ENCODE measurements at regions not wholly inside any gene's neighbourhood (a gene's known extent, or its start where the extent isn't known, plus 50 kb on each side); places are given as distances from the start of the nearest gene placed in this dataset.
"Not testable (repeated sequence)": the region's sequence is repeated elsewhere in the genome, so short reads cannot be mapped to it uniquely, and the experiment has no call there.

GRCh38 chr7:55303220-55303619 lies 61.9 kb upstream of the LANCL2 start:
- DNase-seq (ENCODE audit: low read depth in 2 of 2) = no peak

- no peak for DNase-seq (ENCODE audit: low read depth in 2 of 2)
Measured at GRCh38 chr7:55304018-55304762, 60.9 kb upstream of the LANCL2 start.

- no peak for DNase-seq (ENCODE audit: low read depth in 2 of 2)
Measured at GRCh38 chr7:55305135-55305534, 60.0 kb upstream of the LANCL2 start.

GRCh38 chr7:55306331-55306730 lies 58.8 kb upstream of the LANCL2 start:
- no peak for DNase-seq (ENCODE audit: low read depth in 2 of 2)

- DNase-seq (ENCODE audit: low read depth in 2 of 2) = no peak
Measured at GRCh38 chr7:55307123-55307916, 57.8 kb upstream of the LANCL2 start.

- no peak for DNase-seq (ENCODE audit: low read depth in 2 of 2)
Measured at GRCh38 chr7:55308186-55308929, 56.8 kb upstream of the LANCL2 start.

GRCh38 chr7:55309040-55309991 lies 55.8 kb upstream of the LANCL2 start:
- peak; percentile 30 to 44 for DNase-seq (ENCODE audit: low read depth in 2 of 2)

GRCh38 chr7:55310287-55311025 lies 54.7 kb upstream of the LANCL2 start:
- DNase-seq (ENCODE audit: low read depth in 2 of 2) = no peak

- not testable (repeated sequence) for DNase-seq (ENCODE audit: low read depth in 2 of 2)
Measured at GRCh38 chr7:55311892-55312291, 53.2 kb upstream of the LANCL2 start.

GRCh38 chr7:55313671-55314070 lies 51.5 kb upstream of the LANCL2 start:
- DNase-seq (ENCODE audit: low read depth in 2 of 2) = not testable (repeated sequence)

- no peak for DNase-seq (ENCODE audit: low read depth in 2 of 2)
Measured at GRCh38 chr7:55314967-55315366, 50.2 kb upstream of the LANCL2 start.

Data from activated CD8-positive, alpha-beta memory T cell treated with anti-CD3 and anti-CD28 coated beads for 4 hours (primary cell).